ENCODE measurements at regions not wholly inside any gene's neighbourhood (a gene's known extent, or its start where the extent isn't known, plus 50 kb on each side); places are given as distances from the start of the nearest gene placed in this dataset.
"Not testable (repeated sequence)": the region's sequence is repeated elsewhere in the genome, so short reads cannot be mapped to it uniquely, and the experiment has no call there.

- FAIRE-seq (peak; percentile 89), DNase-seq (ENCODE audit: extremely low spot score, insufficient read length, low read depth) (peak; percentile 57)
Observed at GRCh38 chr9:33623658-33624586, 99.9 kb downstream of the ANKRD18B start.

- not testable (repeated sequence) for FAIRE-seq; DNase-seq (ENCODE audit: extremely low spot score, insufficient read length, low read depth)
Observed at GRCh38 chr9:33628318-33628717, 104.3 kb downstream of the ANKRD18B start.

- FAIRE-seq (no peak), DNase-seq (ENCODE audit: extremely low spot score, insufficient read length, low read depth) (no peak)
Observed at GRCh38 chr9:33628865-33629410, 104.9 kb downstream of the ANKRD18B start.

- no peak for FAIRE-seq
- no peak for DNase-seq (ENCODE audit: extremely low spot score, insufficient read length, low read depth)
Observed at GRCh38 chr9:33633636-33634035, 109.6 kb downstream of the ANKRD18B start.

GRCh38 chr9:33637881-33638280 is 113.8 kb downstream of the ANKRD18B start:
- DNase-seq (ENCODE audit: extremely low spot score, insufficient read length, low read depth) = no peak
- FAIRE-seq = no peak

- DNase-seq (ENCODE audit: extremely low spot score, insufficient read length, low read depth) (no peak), FAIRE-seq (peak; percentile 53)
Observed at GRCh38 chr9:33638391-33638915, 114.4 kb downstream of the ANKRD18B start.

GRCh38 chr9:33645706-33646105 is 121.7 kb downstream of the ANKRD18B start:
- DNase-seq (ENCODE audit: extremely low spot score, insufficient read length, low read depth) (no peak), FAIRE-seq (no peak)

- FAIRE-seq (no peak), DNase-seq (ENCODE audit: extremely low spot score, insufficient read length, low read depth) (no peak)
Observed at GRCh38 chr9:33649463-33649862, 125.4 kb downstream of the ANKRD18B start.

- no peak for DNase-seq (ENCODE audit: extremely low spot score, insufficient read length, low read depth)
- FAIRE-seq = no peak
Observed at GRCh38 chr9:33651125-33651524, 127.1 kb downstream of the ANKRD18B start.

- FAIRE-seq = no peak
- no peak for DNase-seq (ENCODE audit: extremely low spot score, insufficient read length, low read depth)
Observed at GRCh38 chr9:33659921-33660320, 135.4 kb upstream of the PRSS3 start.

GRCh38 chr9:33660772-33661171 is 134.6 kb upstream of the PRSS3 start:
- DNase-seq (ENCODE audit: extremely low spot score, insufficient read length, low read depth) = no peak
- no peak for FAIRE-seq

GRCh38 chr9:33661176-33661575 is 134.2 kb upstream of the PRSS3 start:
- no peak for DNase-seq (ENCODE audit: extremely low spot score, insufficient read length, low read depth)
- no peak for FAIRE-seq

GRCh38 chr9:33662871-33663270 is 132.5 kb upstream of the PRSS3 start:
- no peak for DNase-seq (ENCODE audit: extremely low spot score, insufficient read length, low read depth)
- FAIRE-seq = no peak

- not testable (repeated sequence) for DNase-seq (ENCODE audit: extremely low spot score, insufficient read length, low read depth)
- FAIRE-seq = peak; percentile 66
Observed at GRCh38 chr9:33676194-33676745, 119.1 kb upstream of the PRSS3 start.

GRCh38 chr9:33676746-33677505 is 118.4 kb upstream of the PRSS3 start:
- no peak for FAIRE-seq

GRCh38 chr9:33677506-33677809 is 117.9 kb upstream of the PRSS3 start:
- FAIRE-seq (no peak), DNase-seq (ENCODE audit: extremely low spot score, insufficient read length, low read depth) (no peak)

More at GRCh38 chr9:33676746-33677505, 118.4 kb upstream of the PRSS3 start:
- DNase-seq (ENCODE audit: extremely low spot score, insufficient read length, low read depth) = no peak

GRCh38 chr9:33677961-33678360 is 117.4 kb upstream of the PRSS3 start:
- FAIRE-seq = no peak

GRCh38 chr9:33682551-33682950 is 112.8 kb upstream of the PRSS3 start:
- FAIRE-seq (no peak), DNase-seq (ENCODE audit: extremely low spot score, insufficient read length, low read depth) (no peak)

More at GRCh38 chr9:33677961-33678360, 117.4 kb upstream of the PRSS3 start:
- no peak for DNase-seq (ENCODE audit: extremely low spot score, insufficient read length, low read depth)

- no peak for FAIRE-seq
- no peak for DNase-seq (ENCODE audit: extremely low spot score, insufficient read length, low read depth)
Observed at GRCh38 chr9:33684831-33685230, 110.5 kb upstream of the PRSS3 start.

GRCh38 chr9:33686942-33687341 is 108.4 kb upstream of the PRSS3 start:
- no peak for DNase-seq (ENCODE audit: extremely low spot score, insufficient read length, low read depth)
- FAIRE-seq = no peak
